Stromal cell of bone marrow (primary cell): ENCODE measurements at regions not wholly inside any gene's neighbourhood (a gene's known extent, or its start where the extent isn't known, plus 50 kb on each side); places are given as distances from the start of the nearest gene placed in this dataset.
"Not testable (repeated sequence)": the region's sequence is repeated elsewhere in the genome, so short reads cannot be mapped to it uniquely, and the experiment has no call there.

Source experiments
- DNase-seq: peaks from one replicate; pipeline ENCODE4 v3.0.0-alpha.2; 2012; ENCODE audit warnings: low read depth

- not testable (repeated sequence) for DNase-seq
Measured at GRCh38 chr13:57909833-57910232, 278.3 kb downstream of the PCDH17 start.

GRCh38 chr13:57918086-57918485 lies 286.5 kb downstream of the PCDH17 start:
- no peak for DNase-seq

- DNase-seq = no peak
Measured at GRCh38 chr13:57918913-57919312, 287.4 kb downstream of the PCDH17 start.

GRCh38 chr13:57925250-57925649 lies 293.7 kb downstream of the PCDH17 start:
- DNase-seq = no peak

- no peak for DNase-seq
Measured at GRCh38 chr13:57925751-57926150, 294.2 kb downstream of the PCDH17 start.

GRCh38 chr13:57932061-57932460 lies 300.5 kb downstream of the PCDH17 start:
- no peak for DNase-seq

GRCh38 chr13:57933606-57934005 lies 302.1 kb downstream of the PCDH17 start:
- no peak for DNase-seq

GRCh38 chr13:57935965-57936364 lies 304.4 kb downstream of the PCDH17 start:
- DNase-seq = no peak

- DNase-seq = no peak
Measured at GRCh38 chr13:57946361-57946760, 314.8 kb downstream of the PCDH17 start.

GRCh38 chr13:57948884-57949283 lies 317.3 kb downstream of the PCDH17 start:
- no peak for DNase-seq

GRCh38 chr13:57969951-57970350 lies 338.4 kb downstream of the PCDH17 start:
- DNase-seq = no peak

GRCh38 chr13:57970404-57970803 lies 338.9 kb downstream of the PCDH17 start:
- DNase-seq = no peak

- DNase-seq = no peak
Measured at GRCh38 chr13:57982782-57983181, 351.2 kb downstream of the PCDH17 start.

- DNase-seq = no peak
Measured at GRCh38 chr13:57988276-57988675, 356.7 kb downstream of the PCDH17 start.

- DNase-seq = no peak
Measured at GRCh38 chr13:57991041-57991440, 359.5 kb downstream of the PCDH17 start.

GRCh38 chr13:57992416-57992815 lies 360.9 kb downstream of the PCDH17 start:
- no peak for DNase-seq

- peak; percentile 0 for DNase-seq
Measured at GRCh38 chr13:57996717-57997116, 365.2 kb downstream of the PCDH17 start.

GRCh38 chr13:58004751-58005150 lies 373.2 kb downstream of the PCDH17 start:
- no peak for DNase-seq

- DNase-seq = no peak
Measured at GRCh38 chr13:58018020-58018419, 386.5 kb downstream of the PCDH17 start.

- no peak for DNase-seq
Measured at GRCh38 chr13:58018865-58019264, 387.3 kb downstream of the PCDH17 start.

- no peak for DNase-seq
Measured at GRCh38 chr13:58024103-58024502, 392.6 kb downstream of the PCDH17 start.

GRCh38 chr13:58025821-58026220 lies 394.3 kb downstream of the PCDH17 start:
- no peak for DNase-seq

GRCh38 chr13:58032676-58033460 lies 401.3 kb downstream of the PCDH17 start:
- no peak for DNase-seq

- no peak for DNase-seq
Measured at GRCh38 chr13:58043971-58044370, 412.4 kb downstream of the PCDH17 start.
